SK-N-SH (cell line): ENCODE measurements at regions not wholly inside any gene's neighbourhood (a gene's known extent, or its start where the extent isn't known, plus 50 kb on each side); places are given as distances from the start of the nearest gene placed in this dataset.
A peak's percentile ranks its signal among the peaks of the same experiment; 100 is the strongest.

Source experiments
- CTCF ChIA-PET: fragments of 300-600, 350-600 bp; formaldehyde crosslinking; extraction: SDS; loops from one replicate; lab custom pipeline; 2021; lab: Yijun Ruan, JAX
- POLR2A ChIA-PET: fragments of 350-600 bp; sonication (Branson Sonifier 250); formaldehyde crosslinking; extraction: SDS; loops from one replicate; lab custom pipeline; 2020; ENCODE audit warnings: antibody characterized with exemption, inconsistent platforms; lab: Yijun Ruan, JAX
- DNase-seq: peaks from one replicate; pipeline ENCODE4 v3.0.0; 2012
- H2AFZ ChIP-seq: fragments of 200-600 bp; sonication (generic); 2 replicates; pipeline ENCODE4 v1.8.1; 2016; ENCODE audit warnings: antibody characterized with exemption, mild to moderate bottlenecking, low read depth
- H3F3A ChIP-seq: fragments of 200-600 bp; sonication (generic); replicated peaks from 2 replicates; pipeline ENCODE3; 2016; ENCODE audit warnings: antibody characterized with exemption, mild to moderate bottlenecking; ENCODE audit not compliant: insufficient read depth
- H3K27ac ChIP-seq, 2 experiments: fragments of 200-500 bp in 1 of 2; fragments of 200-600 bp in 1 of 2; sonication (Bioruptor generic) in 1 of 2; sonication (generic), shearing (Covaris generic) in 1 of 2; 2 replicates each; pipeline versions ENCODE4 v1.5.1 to v1.6.1; 2014 to 2016; ENCODE audit warnings: low read depth in 2 of 2, inconsistent platforms in 1 of 2, low read length in 1 of 2, mild to moderate bottlenecking in 1 of 2, mixed read lengths in 1 of 2
- H3K27me3 ChIP-seq: fragments of 200-600 bp; sonication (generic), shearing (Covaris generic); 2 replicates; pipeline ENCODE4 v1.6.1; 2016; ENCODE audit warnings: mixed run types; ENCODE audit not compliant: insufficient read depth
- H3K36me3 ChIP-seq, 2 experiments: fragments of 200-500 bp in 1 of 2; fragments of 200-600 bp in 1 of 2; sonication (Bioruptor generic) in 1 of 2; sonication (generic) in 1 of 2; replicated peaks in 1 of 2; 2 replicates each; pipeline versions ENCODE3 to v1.5.1; 2014 to 2016; ENCODE audit warnings: low read length in 1 of 2, mild to moderate bottlenecking in 1 of 2; ENCODE audit not compliant: insufficient read depth in 2 of 2, control insufficient read depth in 1 of 2
- H3K4me1 ChIP-seq, 2 experiments: fragments of 200-500 bp in 1 of 2; fragments of 200-600 bp in 1 of 2; sonication (Bioruptor generic) in 1 of 2; sonication (generic), shearing (Covaris generic) in 1 of 2; 2 replicates each; pipeline versions ENCODE4 v1.5.1 to v1.6.1; 2014 to 2016; ENCODE audit warnings: low read depth in 1 of 2, low read length in 1 of 2, mixed run types in 1 of 2; ENCODE audit not compliant: insufficient read depth in 2 of 2, control insufficient read depth in 1 of 2
- H3K4me2 ChIP-seq: fragments of 200-600 bp; sonication (generic), shearing (Covaris generic); 2 replicates; pipeline ENCODE4 v1.6.1; 2017; ENCODE audit warnings: mixed run types
- H3K4me3 ChIP-seq, 2 experiments: fragments of 200-500 bp in 1 of 2; fragments of 200-600 bp in 1 of 2; sonication (Bioruptor generic) in 1 of 2; sonication (generic), shearing (Covaris generic) in 1 of 2; 2 replicates each; pipeline versions ENCODE4 v1.5.1 to v1.8.1; 2014 to 2016; ENCODE audit warnings: low read depth in 2 of 2, inconsistent platforms in 1 of 2, low read length in 1 of 2, mild to moderate bottlenecking in 1 of 2, mixed read lengths in 1 of 2, moderate library complexity in 1 of 2
- H3K79me2 ChIP-seq: fragments of 200-600 bp; sonication (generic); 2 replicates; pipeline ENCODE4 v1.8.1; 2017; ENCODE audit warnings: mild to moderate bottlenecking; ENCODE audit not compliant: insufficient read depth
- H3K9ac ChIP-seq: fragments of 200-600 bp; sonication (generic); 2 replicates; pipeline ENCODE4 v1.6.1; 2017; ENCODE audit warnings: mixed run types
- H3K9me2 ChIP-seq: fragments of 200-600 bp; sonication (generic); 2 replicates; pipeline ENCODE4 v1.6.1; 2017; ENCODE audit warnings: mixed run types
- H3K9me3 ChIP-seq: fragments of 200-600 bp; sonication (generic); 2 replicates; pipeline ENCODE4 v1.6.1; 2017; ENCODE audit warnings: mixed run types, mild to moderate bottlenecking, moderate library complexity
- H4K20me1 ChIP-seq: fragments of 200-600 bp; sonication (generic); 2 replicates; pipeline ENCODE4 v1.6.1; 2017; ENCODE audit warnings: mild to moderate bottlenecking, mixed run types; ENCODE audit not compliant: insufficient read depth
- FOSL2 ChIP-seq: IDR thresholded peaks from 2 replicates; pipeline ENCODE4 v1.4.0; 2012; ENCODE audit warnings: low read depth, mild to moderate bottlenecking, moderate library complexity, borderline replicate concordance
- FOXM1 ChIP-seq: IDR thresholded peaks from 2 replicates; pipeline ENCODE4 v1.4.0; 2012; ENCODE audit warnings: low read depth, mild to moderate bottlenecking
- GATA2 ChIP-seq: sonication (generic); formaldehyde crosslinking; IDR thresholded peaks from 2 replicates; pipeline ENCODE4 v1.5.0; 2020; ENCODE audit warnings: mild to moderate bottlenecking, missing genetic modification reagents
- MAX ChIP-seq: IDR thresholded peaks from 2 replicates; pipeline ENCODE4 v1.4.0; 2012; ENCODE audit warnings: low read depth
- MEF2A ChIP-seq: IDR thresholded peaks from 2 replicates; pipeline ENCODE4 v1.4.0; 2012; ENCODE audit warnings: low read depth, borderline replicate concordance
- POLR2AphosphoS5 ChIP-seq: IDR thresholded peaks from 2 replicates; pipeline ENCODE4 v1.6.1; 2012; ENCODE audit warnings: low read depth, low read length
- RAD21 ChIP-seq: IDR thresholded peaks from 2 replicates; pipeline ENCODE4 v1.6.1; 2012; ENCODE audit warnings: mild to moderate bottlenecking, low read length
- RCOR1 ChIP-seq: fragments of 150-350 bp; IDR thresholded peaks from 2 replicates; pipeline ENCODE4 v1.6.1; 2017; ENCODE audit warnings: antibody characterized with exemption, low read length
- REST ChIP-seq: IDR thresholded peaks from 2 replicates; pipeline ENCODE4 v1.6.1; 2012; ENCODE audit warnings: mild to moderate bottlenecking, low read depth, low read length, moderate library complexity
- RFX5 ChIP-seq: IDR thresholded peaks from 2 replicates; pipeline ENCODE4 v1.6.1; 2012; ENCODE audit warnings: mild to moderate bottlenecking, improper control_type of control experiment, low read length
- SMC3 ChIP-seq: IDR thresholded peaks from 2 replicates; pipeline ENCODE4 v1.6.1; 2012; ENCODE audit warnings: low read depth, low read length, improper control_type of control experiment
- TAF1 ChIP-seq: IDR thresholded peaks from 2 replicates; pipeline ENCODE4 v1.6.1; 2012; ENCODE audit warnings: low read depth, mild to moderate bottlenecking, low read length, moderate library complexity, borderline replicate concordance
- TCF12 ChIP-seq: IDR thresholded peaks from 2 replicates; pipeline ENCODE4 v1.4.0; 2012
- YY1 ChIP-seq: IDR thresholded peaks from 2 replicates; pipeline ENCODE4 v1.4.0; 2012; ENCODE audit warnings: low read depth, mild to moderate bottlenecking
- WGBS: methylation state at CpG from one replicate; pipeline ENCODE4 v1.1.6; 2017; ENCODE audit warnings: low lambda C conversion rate; 5-methylcytosine and 5-hydroxymethylcytosine counted together
- TF ChIP-seq, protein P1 (sequence below): fragments of 150-350 bp; IDR thresholded peaks from 2 replicates; pipeline ENCODE4 v1.6.1; 2017; ENCODE audit warnings: antibody characterized with exemption, low read length, low read depth, borderline replicate concordance
- TF ChIP-seq, protein P2 (sequence below): IDR thresholded peaks from 2 replicates; pipeline ENCODE4; 2012

DNA sequence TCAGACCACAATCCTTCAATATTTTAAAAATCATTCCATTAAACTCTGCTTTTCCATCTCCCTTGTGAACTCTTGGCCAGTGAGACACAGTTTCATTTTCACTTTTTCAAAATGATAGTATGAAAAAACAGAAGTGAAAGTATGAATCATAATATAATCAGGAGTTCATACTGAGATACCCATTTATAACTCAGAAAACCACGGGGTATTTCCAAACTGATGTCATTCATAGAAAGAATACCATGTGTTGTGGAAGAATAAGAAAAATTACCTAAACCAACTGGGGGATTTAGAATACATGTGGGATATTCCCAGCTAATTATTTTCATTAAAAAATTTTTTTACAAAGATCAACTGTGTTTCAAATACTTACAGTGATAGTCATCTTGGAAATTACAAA is 149.9 kb downstream of the MRPL39 start (continued):
- TF ChIP-seq RFX5 (no peak), RCOR1 (no peak), SMC3 (no peak), TAF1 (no peak), POLR2AphosphoS5 (no peak), TCF12 (peak; percentile 43; the same call in 1 of the 2 replicates)
- TF ChIP-seq, protein P1, sequence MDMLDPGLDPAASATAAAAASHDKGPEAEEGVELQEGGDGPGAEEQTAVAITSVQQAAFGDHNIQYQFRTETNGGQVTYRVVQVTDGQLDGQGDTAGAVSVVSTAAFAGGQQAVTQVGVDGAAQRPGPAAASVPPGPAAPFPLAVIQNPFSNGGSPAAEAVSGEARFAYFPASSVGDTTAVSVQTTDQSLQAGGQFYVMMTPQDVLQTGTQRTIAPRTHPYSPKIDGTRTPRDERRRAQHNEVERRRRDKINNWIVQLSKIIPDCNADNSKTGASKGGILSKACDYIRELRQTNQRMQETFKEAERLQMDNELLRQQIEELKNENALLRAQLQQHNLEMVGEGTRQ = no peak

- WGBS = 95% methylated on average over 3 of the region's 3 CpGs
- DNase-seq = no peak
- Histone ChIP-seq H2AFZ (peak overlapping the region; percentile 44), H3K4me3 (no peak overlapping the region), H3K36me3 (no peaks in the 10 kb centered on the region), H3K27me3 (no peaks in the 10 kb centered on the region), H3K4me2 (no peak overlapping the region), H3K4me1 (peaks cover 0 to 7% of the 10 kb centered on the region in 2 experiments; a peak in 2 of 4 replicates), H3K79me2 (no peaks in the 10 kb centered on the region), H3K9ac (no peak overlapping the region; the same call in 1 of the 2 replicates), H3K27ac (peak overlapping the region in 1 of 2 experiments; percentile 66; a peak in 2 of 4 replicates), H4K20me1 (no peaks in the 10 kb centered on the region), H3K9me3 (no peaks in the 10 kb centered on the region), H3F3A (peaks cover 5% of the 10 kb centered on the region), H3K9me2 (no peaks in the 10 kb centered on the region)
- TF ChIP-seq TCF12 (no peak), FOXM1 (no peak), GATA2 (CRISPR knock-in tag) (no peak), FOSL2 (no peak), RAD21 (no peak), REST (no peak), MEF2A (no peak), RCOR1 (no peak), YY1 (no peak), MAX (no peak)
- TF ChIP-seq, protein P2, sequence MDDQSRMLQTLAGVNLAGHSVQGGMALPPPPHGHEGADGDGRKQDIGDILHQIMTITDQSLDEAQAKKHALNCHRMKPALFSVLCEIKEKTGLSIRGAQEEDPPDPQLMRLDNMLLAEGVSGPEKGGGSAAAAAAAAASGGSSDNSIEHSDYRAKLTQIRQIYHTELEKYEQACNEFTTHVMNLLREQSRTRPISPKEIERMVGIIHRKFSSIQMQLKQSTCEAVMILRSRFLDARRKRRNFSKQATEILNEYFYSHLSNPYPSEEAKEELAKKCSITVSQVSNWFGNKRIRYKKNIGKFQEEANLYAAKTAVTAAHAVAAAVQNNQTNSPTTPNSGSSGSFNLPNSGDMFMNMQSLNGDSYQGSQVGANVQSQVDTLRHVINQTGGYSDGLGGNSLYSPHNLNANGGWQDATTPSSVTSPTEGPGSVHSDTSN = no peak
- ChIA-PET POLR2A (no interaction called here), CTCF (no interaction called here)
These were observed 150.6 kb downstream of the MRPL39 start for GRCh38 chr21:25456672-25457071.
